Superior temporal gyrus (tissue), 1 donor: ENCODE measurements at regions not wholly inside any gene's neighbourhood (a gene's known extent, or its start where the extent isn't known, plus 50 kb on each side); places are given as distances from the start of the nearest gene placed in this dataset.
"Not testable (repeated sequence)": the region's sequence is repeated elsewhere in the genome, so short reads cannot be mapped to it uniquely, and the experiment has no call there.

ENCODE experiments used
- DNase-seq: peaks from one replicate; pipeline ENCODE4 v3.0.0-alpha.2; 2016; ENCODE audit errors: extremely low spot score

- peak; percentile 17 for DNase-seq
Observed at GRCh38 chr7:67619175-67619574, 622.5 kb downstream of the TYW1 start.

GRCh38 chr7:67620216-67620933 lies 623.7 kb downstream of the TYW1 start:
- DNase-seq = no peak

- DNase-seq = no peak
Observed at GRCh38 chr7:67621704-67622103, 625.1 kb downstream of the TYW1 start.

- peak; percentile 85 for DNase-seq
Observed at GRCh38 chr7:67625257-67625737, 628.7 kb downstream of the TYW1 start.

GRCh38 chr7:67631476-67631875 lies 634.8 kb downstream of the TYW1 start:
- DNase-seq = peak; percentile 43

- no peak for DNase-seq
Observed at GRCh38 chr7:67635271-67635670, 638.6 kb downstream of the TYW1 start.

GRCh38 chr7:67636348-67637022 lies 639.9 kb downstream of the TYW1 start:
- peak; percentile 17 for DNase-seq

GRCh38 chr7:67637023-67637358 lies 640.4 kb downstream of the TYW1 start:
- DNase-seq = no peak

- not testable (repeated sequence) for DNase-seq
Observed at GRCh38 chr7:67642542-67642941, 645.9 kb downstream of the TYW1 start.

- no peak for DNase-seq
Observed at GRCh38 chr7:67644151-67644550, 647.5 kb downstream of the TYW1 start.

GRCh38 chr7:67652937-67653336 lies 656.3 kb downstream of the TYW1 start:
- no peak for DNase-seq

- no peak for DNase-seq
Observed at GRCh38 chr7:67653856-67654454, 657.3 kb downstream of the TYW1 start.

GRCh38 chr7:67654642-67655041 lies 658.0 kb downstream of the TYW1 start:
- no peak for DNase-seq

- DNase-seq = no peak
Observed at GRCh38 chr7:67655168-67655567, 658.5 kb downstream of the TYW1 start.

- DNase-seq = no peak
Observed at GRCh38 chr7:67659091-67659490, 662.5 kb downstream of the TYW1 start.

GRCh38 chr7:67662804-67663203 lies 666.2 kb downstream of the TYW1 start:
- DNase-seq = no peak

GRCh38 chr7:67663644-67664043 lies 667.0 kb downstream of the TYW1 start:
- DNase-seq = no peak

- not testable (repeated sequence) for DNase-seq
Observed at GRCh38 chr7:67666359-67666758, 669.7 kb downstream of the TYW1 start.

- no peak for DNase-seq
Observed at GRCh38 chr7:67671006-67671548, 674.4 kb downstream of the TYW1 start.

- no peak for DNase-seq
Observed at GRCh38 chr7:67673861-67674260, 677.2 kb downstream of the TYW1 start.

- not testable (repeated sequence) for DNase-seq
Observed at GRCh38 chr7:67674862-67675261, 678.2 kb downstream of the TYW1 start.

GRCh38 chr7:67675971-67676370 lies 679.3 kb downstream of the TYW1 start:
- no peak for DNase-seq

GRCh38 chr7:67678419-67678818 lies 681.8 kb downstream of the TYW1 start:
- DNase-seq = no peak
